ENCODE measurements at regions not wholly inside any gene's neighbourhood (a gene's known extent, or its start where the extent isn't known, plus 50 kb on each side); places are given as distances from the start of the nearest gene placed in this dataset.

DNA sequence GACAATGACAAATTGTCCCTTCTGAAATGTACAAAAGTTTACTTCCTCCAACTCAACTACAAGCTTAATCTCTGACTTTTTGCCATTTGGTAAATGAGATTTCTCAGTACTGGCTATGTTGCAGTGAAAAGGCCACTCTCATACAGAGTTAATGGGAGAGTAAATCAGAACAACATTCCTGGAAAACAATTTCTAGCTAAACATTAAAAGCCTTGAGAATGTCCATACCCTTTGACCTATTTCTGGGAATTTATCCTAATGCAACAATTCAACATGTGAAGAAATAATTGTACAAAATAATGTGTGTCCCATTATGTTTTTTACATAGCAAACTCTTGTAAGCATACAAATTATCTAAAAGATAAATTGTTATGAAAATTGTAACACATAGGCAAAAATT lies 56.3 kb upstream of the SPEF2 start:
- TF ChIP-seq, protein P1, sequence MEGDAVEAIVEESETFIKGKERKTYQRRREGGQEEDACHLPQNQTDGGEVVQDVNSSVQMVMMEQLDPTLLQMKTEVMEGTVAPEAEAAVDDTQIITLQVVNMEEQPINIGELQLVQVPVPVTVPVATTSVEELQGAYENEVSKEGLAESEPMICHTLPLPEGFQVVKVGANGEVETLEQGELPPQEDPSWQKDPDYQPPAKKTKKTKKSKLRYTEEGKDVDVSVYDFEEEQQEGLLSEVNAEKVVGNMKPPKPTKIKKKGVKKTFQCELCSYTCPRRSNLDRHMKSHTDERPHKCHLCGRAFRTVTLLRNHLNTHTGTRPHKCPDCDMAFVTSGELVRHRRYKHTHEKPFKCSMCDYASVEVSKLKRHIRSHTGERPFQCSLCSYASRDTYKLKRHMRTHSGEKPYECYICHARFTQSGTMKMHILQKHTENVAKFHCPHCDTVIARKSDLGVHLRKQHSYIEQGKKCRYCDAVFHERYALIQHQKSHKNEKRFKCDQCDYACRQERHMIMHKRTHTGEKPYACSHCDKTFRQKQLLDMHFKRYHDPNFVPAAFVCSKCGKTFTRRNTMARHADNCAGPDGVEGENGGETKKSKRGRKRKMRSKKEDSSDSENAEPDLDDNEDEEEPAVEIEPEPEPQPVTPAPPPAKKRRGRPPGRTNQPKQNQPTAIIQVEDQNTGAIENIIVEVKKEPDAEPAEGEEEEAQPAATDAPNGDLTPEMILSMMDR (IDR thresholded peaks at IDR 0.05), result no peak
- Histone ChIP-seq H3K27me3 (ENCODE audit: low read depth) (no peaks in the 10 kb centered on the region), H3K36me3 (no peaks in the 10 kb centered on the region), H3K4me3 (no peak overlapping the region), H3K4me1 (no peaks in the 10 kb centered on the region), H3K9me3 (peaks cover 22% of the 10 kb centered on the region), H3K27ac (no peak overlapping the region)
- no peak for ATAC-seq
- DNase-seq, result no peak
- intact Hi-C loops (cut with DNase I), result no loop called here

DNA sequence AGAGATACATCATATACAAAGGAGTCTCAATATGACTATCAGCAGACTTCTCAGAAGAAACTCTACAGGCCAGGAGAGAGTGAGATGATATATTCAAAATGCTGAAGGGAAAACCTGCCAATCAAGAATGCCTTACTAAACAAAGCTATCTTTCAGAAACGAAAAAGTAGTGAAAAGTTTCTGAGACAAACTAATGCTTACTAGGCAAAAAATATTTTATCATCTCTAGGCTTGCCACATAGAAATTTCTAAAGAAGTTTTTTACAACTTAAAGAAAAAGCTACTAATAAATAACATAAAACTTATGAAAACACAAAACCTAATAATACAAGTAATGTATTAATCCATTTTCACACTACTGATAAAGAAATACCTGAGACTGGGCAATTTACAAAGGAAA lies 59.9 kb upstream of the SPEF2 start:
- H3K27me3 ChIP-seq (ENCODE audit: low read depth), result no peaks in the 10 kb centered on the region
- no peak overlapping the region for H3K4me3 ChIP-seq
- no peaks in the 10 kb centered on the region for H3K36me3 ChIP-seq
- TF ChIP-seq, protein P1 (IDR thresholded peaks at IDR 0.05), result no peak
- H3K4me1 ChIP-seq, result no peaks in the 10 kb centered on the region
- H3K27ac ChIP-seq, result no peak overlapping the region
- H3K9me3 ChIP-seq, result peaks cover 17% of the 10 kb centered on the region
- intact Hi-C loops (cut with DNase I), result no loop called here
- DNase-seq (no peak), ATAC-seq (no peak)

DNA sequence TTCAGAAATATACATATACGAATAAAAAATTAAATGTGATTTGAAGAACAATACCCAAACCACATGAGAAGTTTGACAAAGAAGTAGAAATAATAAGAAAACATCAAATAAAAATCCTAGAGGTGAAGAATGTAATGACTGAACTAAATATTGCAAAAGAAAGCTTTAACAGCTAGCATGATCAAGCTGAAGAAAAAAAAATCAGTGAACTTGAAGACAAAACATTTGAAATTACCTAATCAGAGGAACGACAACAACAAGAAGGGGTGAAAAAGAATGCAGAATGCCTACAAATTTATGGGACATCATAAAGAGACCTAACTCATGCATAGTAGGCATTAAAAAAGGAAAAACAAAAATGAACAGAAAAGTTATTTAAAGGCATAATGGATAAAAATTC lies 60.5 kb upstream of the SPEF2 start:
- ATAC-seq, result no peak
- no peaks in the 10 kb centered on the region for H3K4me1 ChIP-seq
- no peak for DNase-seq
- no peak overlapping the region for H3K27ac ChIP-seq
- no peaks in the 10 kb centered on the region for H3K27me3 ChIP-seq (ENCODE audit: low read depth)
- no peak overlapping the region for H3K4me3 ChIP-seq
- no peaks in the 10 kb centered on the region for H3K36me3 ChIP-seq
- TF ChIP-seq, protein P1 (IDR thresholded peaks at IDR 0.05), result no peak
- peaks cover 16% of the 10 kb centered on the region for H3K9me3 ChIP-seq
- intact Hi-C loops (cut with DNase I), result no loop called here

DNA sequence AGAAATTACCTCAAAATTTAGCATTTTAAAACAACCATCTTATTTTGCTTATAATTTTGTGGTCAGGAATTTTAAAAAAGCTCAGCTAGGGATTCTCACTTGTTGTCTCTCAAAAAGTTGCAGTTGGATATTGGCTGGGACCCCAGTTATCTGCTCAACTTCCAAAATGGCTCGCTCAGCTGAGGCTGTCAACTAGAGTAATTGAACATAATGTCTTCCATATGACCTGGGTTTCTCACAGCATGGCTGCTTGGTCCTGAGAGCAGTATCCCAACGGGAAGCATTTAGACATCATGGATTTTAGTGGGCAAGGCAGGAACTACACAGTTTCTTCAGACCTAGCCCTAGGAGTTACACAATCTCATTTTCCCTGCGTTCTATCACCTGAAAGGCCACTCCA lies 63.6 kb upstream of the SPEF2 start:
- intact Hi-C loops (cut with DNase I), result no loop called here
- Histone ChIP-seq H3K9me3 (peaks cover 16% of the 10 kb centered on the region), H3K36me3 (no peaks in the 10 kb centered on the region), H3K4me1 (no peaks in the 10 kb centered on the region), H3K27ac (no peak overlapping the region), H3K27me3 (ENCODE audit: low read depth) (no peaks in the 10 kb centered on the region), H3K4me3 (no peak overlapping the region)
- ATAC-seq, result no peak
- DNase-seq, result no peak
- TF ChIP-seq, protein P1 (IDR thresholded peaks at IDR 0.05), result no peak

DNA sequence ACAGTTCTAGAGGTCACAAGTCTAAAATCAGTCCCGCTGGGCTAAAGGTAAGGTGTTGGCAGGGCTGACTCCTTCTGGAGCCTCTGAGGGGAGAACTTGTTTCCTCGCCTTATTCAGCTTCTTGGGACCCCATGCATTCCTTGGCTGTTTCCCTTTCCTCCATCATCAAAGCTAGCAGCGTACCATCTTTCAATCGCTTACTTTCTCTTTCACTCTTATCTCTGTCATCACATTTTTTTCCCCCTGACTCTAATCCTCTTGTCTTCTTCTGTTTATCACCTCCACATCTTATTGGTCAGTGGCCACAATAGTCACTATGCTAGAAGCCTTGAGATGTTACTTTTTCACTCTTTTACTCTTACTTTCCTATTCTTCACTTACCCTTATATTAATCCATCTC lies 72.5 kb upstream of the SPEF2 start:
- TF ChIP-seq, protein P1 (IDR thresholded peaks at IDR 0.05), result no peak
- Histone ChIP-seq H3K4me1 (no peaks in the 10 kb centered on the region), H3K4me3 (no peak overlapping the region), H3K27ac (no peak overlapping the region), H3K9me3 (no peaks in the 10 kb centered on the region), H3K27me3 (ENCODE audit: low read depth) (no peaks in the 10 kb centered on the region), H3K36me3 (no peaks in the 10 kb centered on the region)
- no peak for ATAC-seq
- DNase-seq, result no peak
- intact Hi-C loops (cut with DNase I), result no loop called here

DNA sequence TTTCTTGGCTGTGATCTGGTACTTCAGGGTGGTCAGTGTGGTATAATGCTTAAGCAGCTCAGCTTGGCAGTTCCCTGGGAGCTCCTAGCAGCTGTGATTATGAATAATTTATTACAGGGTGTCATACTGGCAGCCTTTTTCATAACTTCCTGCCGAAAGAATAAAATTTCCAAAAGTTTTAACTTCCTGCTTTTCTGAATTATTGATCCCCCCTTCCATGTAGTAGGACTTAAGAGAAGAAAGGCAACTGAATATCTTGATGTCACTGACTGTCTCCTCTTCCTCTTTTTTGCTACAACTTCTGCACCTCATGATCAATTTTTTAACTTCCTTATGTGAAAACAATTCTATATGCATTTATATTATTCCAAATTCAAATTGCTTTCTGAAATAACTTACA lies 74.3 kb upstream of the SPEF2 start:
- intact Hi-C loops (cut with DNase I), result no loop called here
- no peak for DNase-seq
- TF ChIP-seq, protein P1 (IDR thresholded peaks at IDR 0.05), result no peak

More for the DNA sequence above, 74.3 kb upstream of the SPEF2 start:
- Histone ChIP-seq H3K27ac (no peak overlapping the region), H3K9me3 (no peaks in the 10 kb centered on the region), H3K4me3 (no peak overlapping the region), H3K27me3 (ENCODE audit: low read depth) (no peaks in the 10 kb centered on the region), H3K36me3 (no peaks in the 10 kb centered on the region), H3K4me1 (no peaks in the 10 kb centered on the region)
- no peak for ATAC-seq

Measured in lower lobe of right lung (tissue), 2 donors.